CD4-positive, alpha-beta T cell treated with Interleukin-4 for 1 hour (primary cell): ENCODE measurements at regions not wholly inside any gene's neighbourhood (a gene's known extent, or its start where the extent isn't known, plus 50 kb on each side); places are given as distances from the start of the nearest gene placed in this dataset.
"Not testable (repeated sequence)": the region's sequence is repeated elsewhere in the genome, so short reads cannot be mapped to it uniquely, and the experiment has no call there.

Experiments
- DNase-seq, 2 donors: peaks; one replicate each; pipeline ENCODE4 v3.0.0-alpha.2; 2020 to 2022

GRCh38 chrX:121457096-121457495 is 409.7 kb downstream of the GLUD2 start:
- DNase-seq: no peak

GRCh38 chrX:121479406-121479805 is 432.0 kb downstream of the GLUD2 start:
- no peak for DNase-seq

GRCh38 chrX:121496966-121497365 is 449.6 kb downstream of the GLUD2 start:
- DNase-seq: no peak

GRCh38 chrX:121504153-121504552 is 456.7 kb downstream of the GLUD2 start:
- DNase-seq: no peak

- no peak for DNase-seq
These were observed 498.9 kb downstream of the GLUD2 start for GRCh38 chrX:121546317-121546716.

- no peak for DNase-seq
These were observed 511.5 kb downstream of the GLUD2 start for GRCh38 chrX:121558886-121559285.

GRCh38 chrX:121562616-121563015 is 515.2 kb downstream of the GLUD2 start:
- DNase-seq: no peak

GRCh38 chrX:121569609-121570008 is 522.2 kb downstream of the GLUD2 start:
- no peak for DNase-seq

- DNase-seq: no peak
These were observed 522.8 kb downstream of the GLUD2 start for GRCh38 chrX:121570072-121570841.

GRCh38 chrX:121571333-121571732 is 523.9 kb downstream of the GLUD2 start:
- no peak for DNase-seq

GRCh38 chrX:121574384-121574783 is 527.0 kb downstream of the GLUD2 start:
- DNase-seq: not testable (repeated sequence)

GRCh38 chrX:121579016-121579760 is 531.8 kb downstream of the GLUD2 start:
- DNase-seq: no peak

GRCh38 chrX:121581885-121582284 is 534.5 kb downstream of the GLUD2 start:
- no peak for DNase-seq

- no peak for DNase-seq
These were observed 538.2 kb downstream of the GLUD2 start for GRCh38 chrX:121585626-121586025.

GRCh38 chrX:121592884-121593283 is 545.5 kb downstream of the GLUD2 start:
- DNase-seq: no peak

GRCh38 chrX:121598356-121598755 is 550.9 kb downstream of the GLUD2 start:
- no peak for DNase-seq

- no peak for DNase-seq
These were observed 587.7 kb downstream of the GLUD2 start for GRCh38 chrX:121635141-121635540.

- no peak for DNase-seq
These were observed 592.4 kb downstream of the GLUD2 start for GRCh38 chrX:121639781-121640180.

GRCh38 chrX:121641560-121641959 is 594.1 kb downstream of the GLUD2 start:
- DNase-seq: no peak

- DNase-seq: no peak
These were observed 595.0 kb downstream of the GLUD2 start for GRCh38 chrX:121642415-121642814.

- no peak for DNase-seq
These were observed 602.0 kb downstream of the GLUD2 start for GRCh38 chrX:121649417-121649816.

- DNase-seq: no peak
These were observed 607.9 kb downstream of the GLUD2 start for GRCh38 chrX:121655276-121655675.

- no peak for DNase-seq
These were observed 618.8 kb downstream of the GLUD2 start for GRCh38 chrX:121666171-121666570.

GRCh38 chrX:121671649-121672048 is 624.2 kb downstream of the GLUD2 start:
- no peak for DNase-seq
